HEK293T (cell line): ENCODE measurements at regions not wholly inside any gene's neighbourhood (a gene's known extent, or its start where the extent isn't known, plus 50 kb on each side); places are given as distances from the start of the nearest gene placed in this dataset.

Experiments used
- FOXA1 ChIP-seq: fragments of 450-650 bp; IDR thresholded peaks from 2 replicates; pipeline ENCODE4 v1.6.1; 2016; ENCODE audit warnings: mild to moderate bottlenecking
- FOXM1 ChIP-seq: fragments of 450-650 bp; IDR thresholded peaks from 2 replicates; pipeline ENCODE4 v1.6.1; 2017; ENCODE audit warnings: mild to moderate bottlenecking, borderline replicate concordance
- SUZ12 ChIP-seq: fragments of 450-650 bp; IDR thresholded peaks from 2 replicates; pipeline ENCODE4 v1.6.1; 2016; ENCODE audit warnings: mild to moderate bottlenecking
- TARDBP ChIP-seq: fragments of 450-650 bp; IDR thresholded peaks from 2 replicates; pipeline ENCODE4 v1.6.1; 2016

DNA sequence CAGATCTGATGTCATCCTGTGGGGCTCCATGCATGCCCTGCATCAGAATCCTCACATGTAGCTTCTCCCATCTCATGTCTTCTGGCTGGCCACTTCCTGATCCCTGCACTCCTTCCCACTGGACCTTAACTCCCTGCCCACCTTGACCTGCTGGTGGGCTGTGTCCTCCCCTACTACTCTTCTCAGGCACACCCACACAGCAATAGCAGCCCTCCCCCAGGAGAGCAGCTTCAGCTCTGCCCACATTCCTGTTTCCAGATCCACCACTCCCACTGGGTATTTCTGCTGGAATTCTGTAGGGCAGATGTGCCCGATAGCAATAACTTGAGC is 137.0 kb upstream of the HS6ST1 start:
- TF ChIP-seq TARDBP: no peak
- TF ChIP-seq FOXA1: no peak
- no peak for TF ChIP-seq SUZ12
- TF ChIP-seq FOXM1: no peak
